ENCODE measurements at regions not wholly inside any gene's neighbourhood (a gene's known extent, or its start where the extent isn't known, plus 50 kb on each side); places are given as distances from the start of the nearest gene placed in this dataset.

GRCh38 chr4:138399081-138399480, 156.9 kb upstream of the SLC7A11 start:
- no peak for TF ChIP-seq POLR2A (IDR thresholded peaks at IDR 0.05)
- TF ChIP-seq, protein P1, sequence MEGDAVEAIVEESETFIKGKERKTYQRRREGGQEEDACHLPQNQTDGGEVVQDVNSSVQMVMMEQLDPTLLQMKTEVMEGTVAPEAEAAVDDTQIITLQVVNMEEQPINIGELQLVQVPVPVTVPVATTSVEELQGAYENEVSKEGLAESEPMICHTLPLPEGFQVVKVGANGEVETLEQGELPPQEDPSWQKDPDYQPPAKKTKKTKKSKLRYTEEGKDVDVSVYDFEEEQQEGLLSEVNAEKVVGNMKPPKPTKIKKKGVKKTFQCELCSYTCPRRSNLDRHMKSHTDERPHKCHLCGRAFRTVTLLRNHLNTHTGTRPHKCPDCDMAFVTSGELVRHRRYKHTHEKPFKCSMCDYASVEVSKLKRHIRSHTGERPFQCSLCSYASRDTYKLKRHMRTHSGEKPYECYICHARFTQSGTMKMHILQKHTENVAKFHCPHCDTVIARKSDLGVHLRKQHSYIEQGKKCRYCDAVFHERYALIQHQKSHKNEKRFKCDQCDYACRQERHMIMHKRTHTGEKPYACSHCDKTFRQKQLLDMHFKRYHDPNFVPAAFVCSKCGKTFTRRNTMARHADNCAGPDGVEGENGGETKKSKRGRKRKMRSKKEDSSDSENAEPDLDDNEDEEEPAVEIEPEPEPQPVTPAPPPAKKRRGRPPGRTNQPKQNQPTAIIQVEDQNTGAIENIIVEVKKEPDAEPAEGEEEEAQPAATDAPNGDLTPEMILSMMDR (IDR thresholded peaks at IDR 0.05 in 8 of 11, conservative IDR thresholded peaks at IDR 0.05 in 3 of 11) = no peak
- no peak for TF ChIP-seq POLR2AphosphoS5 (IDR thresholded peaks at IDR 0.05)
